AG09309 (cell line): ENCODE measurements at regions not wholly inside any gene's neighbourhood (a gene's known extent, or its start where the extent isn't known, plus 50 kb on each side); places are given as distances from the start of the nearest gene placed in this dataset.

Experiments
- DNase-seq: peaks from one replicate; pipeline ENCODE4 v3.0.0-alpha.2; 2010; ENCODE audit warnings: low read depth
- H3K4me3 ChIP-seq: 2 replicates; pipeline ENCODE4 v1.5.1; 2011; ENCODE audit warnings: mild to moderate bottlenecking, low read depth, low read length, moderate library complexity; ENCODE audit not compliant: control insufficient read depth
- CTCF ChIP-seq: IDR thresholded peaks from 2 replicates; pipeline ENCODE4 v1.5.1; 2011; ENCODE audit warnings: mild to moderate bottlenecking, low read depth, low read length, inconsistent platforms; ENCODE audit not compliant: insufficient read depth, control insufficient read depth; ENCODE audit errors: missing control alignments

GRCh38 chr3:44173263-44173662, 68.4 kb upstream of the TOPAZ1 start:
- no peak for DNase-seq
- TF ChIP-seq CTCF, result no peak
- no peak overlapping the region for H3K4me3 ChIP-seq

GRCh38 chr3:44175070-44175469, 66.6 kb upstream of the TOPAZ1 start:
- H3K4me3 ChIP-seq, result no peak overlapping the region
- DNase-seq, result no peak
- no peak for TF ChIP-seq CTCF

GRCh38 chr3:44179246-44179645, 62.4 kb upstream of the TOPAZ1 start:
- H3K4me3 ChIP-seq, result no peak overlapping the region
- no peak for DNase-seq
- TF ChIP-seq CTCF, result no peak

- DNase-seq, result no peak
- no peak overlapping the region for H3K4me3 ChIP-seq
- no peak for TF ChIP-seq CTCF
Measured at GRCh38 chr3:44184319-44184953, 57.2 kb upstream of the TOPAZ1 start.

GRCh38 chr3:44185396-44185915, 56.2 kb upstream of the TOPAZ1 start:
- no peak overlapping the region for H3K4me3 ChIP-seq
- TF ChIP-seq CTCF, result no peak
- DNase-seq, result no peak

- H3K4me3 ChIP-seq, result no peak overlapping the region
- no peak for DNase-seq
- TF ChIP-seq CTCF, result no peak
Measured at GRCh38 chr3:44186111-44186672, 55.5 kb upstream of the TOPAZ1 start.
